Calu3 (cell line): ENCODE measurements at regions not wholly inside any gene's neighbourhood (a gene's known extent, or its start where the extent isn't known, plus 50 kb on each side); places are given as distances from the start of the nearest gene placed in this dataset.

ENCODE experiments used
- BruUV-seq: library from RNA; stranded (reverse); fragments of 400-500 nt; replicated peaks from 2 replicates; lab custom pipeline; 2021; lab: Mats Ljungman, UMichigan
- CTCF ChIA-PET: fragments of 300-600 bp; sonication (Branson Sonifier 250); formaldehyde crosslinking; loops from one replicate; lab custom pipeline; 2022; ENCODE audit warnings: antibody characterized with exemption; lab: Charles Lee
- DNase-seq: peaks from one replicate; pipeline ENCODE4 v3.0.0; 2022
- H3K27ac Mint-ChIP-seq: one replicate; pipeline ENCODE4 v1.8.0; 2022; ENCODE audit warnings: mixed read lengths; ENCODE audit not compliant: unreplicated experiment
- H3K27me3 Mint-ChIP-seq: one replicate; pipeline ENCODE4 v1.8.0; 2022; ENCODE audit warnings: mixed read lengths; ENCODE audit not compliant: unreplicated experiment
- H3K36me3 Mint-ChIP-seq: one replicate; pipeline ENCODE4 v1.8.0; 2022; ENCODE audit warnings: mild to moderate bottlenecking, moderate library complexity, mixed read lengths; ENCODE audit not compliant: insufficient read depth, unreplicated experiment
- H3K4me1 Mint-ChIP-seq: one replicate; pipeline ENCODE4 v1.8.0; 2022; ENCODE audit warnings: mild to moderate bottlenecking, low read depth, mixed read lengths; ENCODE audit not compliant: unreplicated experiment
- H3K4me3 Mint-ChIP-seq: one replicate; pipeline ENCODE4 v1.8.0; 2022; ENCODE audit warnings: mild to moderate bottlenecking, low read depth, moderate library complexity, mixed read lengths; ENCODE audit not compliant: unreplicated experiment
- H3K9me3 Mint-ChIP-seq: one replicate; pipeline ENCODE4 v1.8.0; 2022; ENCODE audit warnings: low read depth, mixed read lengths; ENCODE audit not compliant: unreplicated experiment
- intact Hi-C: fragments of 100-400 bp; cut with micrococcal nuclease; formaldehyde crosslinking; loops from one replicate; pipeline ENCODE4 v1.10.0; 2022; ENCODE audit not compliant: unreplicated experiment
- TF ChIP-seq, protein P1 (sequence below): fragments of 200-600 bp; IDR thresholded peaks from one replicate; pipeline ENCODE4 v1.8.0; 2022; ENCODE audit warnings: antibody characterized with exemption; ENCODE audit not compliant: unreplicated experiment

DNA sequence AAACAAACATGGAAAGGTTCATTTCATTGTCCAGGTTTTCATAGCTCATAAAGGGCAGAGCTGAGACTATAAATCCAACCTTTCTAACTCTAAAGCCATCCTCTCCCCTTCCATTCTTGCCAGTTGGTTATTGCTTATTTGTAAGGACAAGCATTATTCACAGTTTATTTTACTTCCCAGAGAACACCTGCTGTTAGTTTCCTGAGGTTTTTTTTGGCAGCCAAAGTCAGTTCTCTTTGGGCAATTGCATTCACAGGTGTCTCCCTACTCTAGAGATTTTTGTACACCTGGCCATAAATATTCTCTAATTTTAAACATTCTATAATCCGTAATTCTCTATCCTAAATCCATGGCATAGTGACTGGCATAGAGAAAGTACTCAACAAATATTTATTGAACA, 87.3 kb upstream of the SPHKAP start:
- no peak overlapping the region for H3K27ac Mint-ChIP-seq
- BruUV-seq, result no TSS peak
- TF ChIP-seq, protein P1, sequence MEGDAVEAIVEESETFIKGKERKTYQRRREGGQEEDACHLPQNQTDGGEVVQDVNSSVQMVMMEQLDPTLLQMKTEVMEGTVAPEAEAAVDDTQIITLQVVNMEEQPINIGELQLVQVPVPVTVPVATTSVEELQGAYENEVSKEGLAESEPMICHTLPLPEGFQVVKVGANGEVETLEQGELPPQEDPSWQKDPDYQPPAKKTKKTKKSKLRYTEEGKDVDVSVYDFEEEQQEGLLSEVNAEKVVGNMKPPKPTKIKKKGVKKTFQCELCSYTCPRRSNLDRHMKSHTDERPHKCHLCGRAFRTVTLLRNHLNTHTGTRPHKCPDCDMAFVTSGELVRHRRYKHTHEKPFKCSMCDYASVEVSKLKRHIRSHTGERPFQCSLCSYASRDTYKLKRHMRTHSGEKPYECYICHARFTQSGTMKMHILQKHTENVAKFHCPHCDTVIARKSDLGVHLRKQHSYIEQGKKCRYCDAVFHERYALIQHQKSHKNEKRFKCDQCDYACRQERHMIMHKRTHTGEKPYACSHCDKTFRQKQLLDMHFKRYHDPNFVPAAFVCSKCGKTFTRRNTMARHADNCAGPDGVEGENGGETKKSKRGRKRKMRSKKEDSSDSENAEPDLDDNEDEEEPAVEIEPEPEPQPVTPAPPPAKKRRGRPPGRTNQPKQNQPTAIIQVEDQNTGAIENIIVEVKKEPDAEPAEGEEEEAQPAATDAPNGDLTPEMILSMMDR, result no peak

DNA sequence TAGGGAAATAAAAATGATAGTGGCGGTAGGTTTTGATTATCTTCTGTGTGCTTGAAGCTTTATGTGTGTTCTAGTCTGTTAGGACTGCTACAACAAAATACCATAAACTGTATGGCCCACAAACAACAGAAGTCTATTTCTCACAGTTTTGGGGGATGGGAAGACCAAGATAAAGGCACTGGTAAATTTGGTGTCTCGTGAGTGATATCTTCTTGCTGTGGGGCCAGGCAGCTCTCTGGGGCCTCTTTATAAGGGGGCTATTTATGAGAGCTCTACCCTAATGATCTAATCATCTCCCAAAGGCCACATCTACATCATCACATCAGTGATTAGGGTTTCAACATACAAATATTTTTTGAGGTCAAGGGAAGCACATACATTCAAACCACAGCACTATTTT, 86.8 kb upstream of the SPHKAP start:
- intact Hi-C loops, result no loop called here
- no peaks in the 10 kb centered on the region for H3K36me3 Mint-ChIP-seq
- no TSS peak for BruUV-seq
- H3K27ac Mint-ChIP-seq, result no peak overlapping the region
- TF ChIP-seq, protein P1, result no peak
- no peaks in the 10 kb centered on the region for H3K9me3 Mint-ChIP-seq
- no peak for DNase-seq
- H3K4me3 Mint-ChIP-seq, result no peak overlapping the region
- H3K4me1 Mint-ChIP-seq, result no peaks in the 10 kb centered on the region
- no peaks in the 10 kb centered on the region for H3K27me3 Mint-ChIP-seq
- CTCF ChIA-PET, result interaction anchor here (0.5 kb wide), 1 partner anchor 31 kb away, joined by 3 read pairs; no protein-coding TSS in a partner anchor

More for the DNA sequence above, 87.3 kb upstream of the SPHKAP start:
- no peak overlapping the region for H3K4me3 Mint-ChIP-seq
- CTCF ChIA-PET, result no interaction called here
- intact Hi-C loops, result no loop called here
- no peaks in the 10 kb centered on the region for H3K27me3 Mint-ChIP-seq
- H3K4me1 Mint-ChIP-seq, result no peaks in the 10 kb centered on the region
- H3K36me3 Mint-ChIP-seq, result no peaks in the 10 kb centered on the region
- no peaks in the 10 kb centered on the region for H3K9me3 Mint-ChIP-seq
- no peak for DNase-seq

DNA sequence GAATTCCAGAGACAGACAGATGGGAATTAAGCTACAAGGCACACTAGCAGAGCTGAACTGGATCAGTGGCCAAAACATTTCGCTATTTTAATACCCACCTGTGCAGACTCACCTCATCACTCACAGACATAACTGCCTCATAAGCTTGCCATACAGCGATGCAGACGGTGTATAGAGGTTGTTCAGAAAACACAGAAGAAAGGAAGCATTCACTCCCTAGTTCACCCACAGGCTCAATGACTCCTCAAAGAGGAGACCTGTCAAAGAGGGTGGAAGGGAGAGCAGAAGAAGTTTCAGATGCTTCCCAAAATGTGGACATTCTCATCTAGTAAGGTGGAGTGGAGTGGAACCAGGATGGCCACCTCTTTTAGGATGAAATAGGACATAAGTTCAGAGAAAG, 81.7 kb upstream of the SPHKAP start:
- CTCF ChIA-PET, result no interaction called here
- Mint-ChIP-seq H3K27ac (no peak overlapping the region), H3K27me3 (no peaks in the 10 kb centered on the region), H3K4me3 (no peak overlapping the region), H3K4me1 (no peaks in the 10 kb centered on the region), H3K36me3 (no peaks in the 10 kb centered on the region), H3K9me3 (peaks cover 2% of the 10 kb centered on the region)
- no TSS peak for BruUV-seq
- TF ChIP-seq, protein P1, result no peak
- DNase-seq, result no peak
- intact Hi-C loops, result no loop called here

DNA sequence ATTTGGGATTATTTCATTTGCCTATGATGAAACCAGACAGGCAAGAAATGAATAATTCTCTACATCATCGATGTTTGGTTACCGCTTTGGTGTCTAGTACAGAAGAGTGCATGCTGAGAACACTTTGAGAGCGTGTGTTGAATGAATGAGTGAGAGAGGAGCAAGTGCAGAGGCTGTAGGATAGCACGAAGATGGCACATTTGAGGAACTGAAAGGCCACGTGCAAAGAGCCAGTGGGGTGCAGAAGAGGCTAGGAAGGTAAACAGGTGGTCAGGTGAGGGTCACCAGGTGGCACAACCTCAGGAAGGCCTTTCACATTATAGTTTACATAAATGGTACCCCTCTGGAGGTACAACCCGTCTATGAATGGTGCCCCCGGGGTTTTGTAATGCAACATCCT, 80.1 kb upstream of the SPHKAP start:
- peaks cover 2% of the 10 kb centered on the region for H3K9me3 Mint-ChIP-seq
- CTCF ChIA-PET, result no interaction called here
- DNase-seq, result no peak
- TF ChIP-seq, protein P1, result no peak
- no peak overlapping the region for H3K4me3 Mint-ChIP-seq
- no peaks in the 10 kb centered on the region for H3K27me3 Mint-ChIP-seq
- BruUV-seq, result no TSS peak
- intact Hi-C loops, result no loop called here
- no peaks in the 10 kb centered on the region for H3K4me1 Mint-ChIP-seq
- H3K27ac Mint-ChIP-seq, result no peak overlapping the region
- no peaks in the 10 kb centered on the region for H3K36me3 Mint-ChIP-seq
